ENCODE measurements at regions not wholly inside any gene's neighbourhood (a gene's known extent, or its start where the extent isn't known, plus 50 kb on each side); places are given as distances from the start of the nearest gene placed in this dataset.

- TF ChIP-seq, protein P1, sequence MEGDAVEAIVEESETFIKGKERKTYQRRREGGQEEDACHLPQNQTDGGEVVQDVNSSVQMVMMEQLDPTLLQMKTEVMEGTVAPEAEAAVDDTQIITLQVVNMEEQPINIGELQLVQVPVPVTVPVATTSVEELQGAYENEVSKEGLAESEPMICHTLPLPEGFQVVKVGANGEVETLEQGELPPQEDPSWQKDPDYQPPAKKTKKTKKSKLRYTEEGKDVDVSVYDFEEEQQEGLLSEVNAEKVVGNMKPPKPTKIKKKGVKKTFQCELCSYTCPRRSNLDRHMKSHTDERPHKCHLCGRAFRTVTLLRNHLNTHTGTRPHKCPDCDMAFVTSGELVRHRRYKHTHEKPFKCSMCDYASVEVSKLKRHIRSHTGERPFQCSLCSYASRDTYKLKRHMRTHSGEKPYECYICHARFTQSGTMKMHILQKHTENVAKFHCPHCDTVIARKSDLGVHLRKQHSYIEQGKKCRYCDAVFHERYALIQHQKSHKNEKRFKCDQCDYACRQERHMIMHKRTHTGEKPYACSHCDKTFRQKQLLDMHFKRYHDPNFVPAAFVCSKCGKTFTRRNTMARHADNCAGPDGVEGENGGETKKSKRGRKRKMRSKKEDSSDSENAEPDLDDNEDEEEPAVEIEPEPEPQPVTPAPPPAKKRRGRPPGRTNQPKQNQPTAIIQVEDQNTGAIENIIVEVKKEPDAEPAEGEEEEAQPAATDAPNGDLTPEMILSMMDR (IDR thresholded peaks at IDR 0.05), result no peak
- TF ChIP-seq EZH2phosphoT487 (IDR thresholded peaks at IDR 0.05) (no peak), EZH2 (IDR thresholded peaks at IDR 0.05) (no peak)
Observed at GRCh38 chr5:174211277-174211626, 165.7 kb downstream of the NSG2 start.

Measured in neural progenitor cell (in vitro differentiated cells).